ENCODE measurements at regions not wholly inside any gene's neighbourhood (a gene's known extent, or its start where the extent isn't known, plus 50 kb on each side); places are given as distances from the start of the nearest gene placed in this dataset.

DNA sequence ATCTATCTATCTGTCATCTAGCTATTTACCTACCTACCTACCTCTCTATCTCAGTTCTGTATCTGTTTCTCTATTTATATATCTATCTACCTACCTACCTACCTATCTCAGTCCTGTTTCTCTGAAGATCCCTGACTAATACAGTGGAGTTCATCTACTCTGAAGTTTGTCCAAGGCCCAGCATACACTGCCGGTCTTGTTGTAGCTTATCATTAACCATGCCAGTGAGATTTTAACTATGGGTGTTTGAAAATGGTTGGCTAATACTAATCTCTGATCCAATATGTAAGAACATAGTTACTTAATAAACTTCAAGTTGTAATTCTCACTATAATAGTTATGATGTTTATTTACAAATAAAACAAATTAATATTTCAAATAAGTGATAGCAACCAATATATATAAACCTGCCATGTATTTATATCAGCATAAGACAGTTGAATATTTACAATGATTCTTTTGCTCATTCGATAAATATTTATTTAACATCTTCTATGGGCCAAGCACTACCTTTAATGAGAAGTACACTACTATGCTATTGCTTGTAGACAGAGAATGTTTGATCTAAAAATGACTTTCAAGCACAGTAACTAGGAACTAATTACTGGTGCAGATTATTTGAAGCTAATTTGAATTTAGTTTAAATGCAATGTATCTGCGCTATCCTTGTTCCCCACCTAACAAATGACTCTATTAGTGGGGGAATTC is 242.1 kb downstream of the KLF5 start:
- TF ChIP-seq CTCF (IDR thresholded peaks at IDR 0.05; ENCODE audit: insufficient read depth, low read depth, low read length): no peak
- ChIA-PET CTCF (no interaction called here), POLR2A (no interaction called here)
- DNase-seq (ENCODE audit: low read depth): no peak
- Histone ChIP-seq H3K27me3 (ENCODE audit: control insufficient read depth, insufficient read depth, low read length) (no peaks in the 10 kb centered on the region), H3K36me3 (ENCODE audit: control insufficient read depth, insufficient read depth, low read length) (no peaks in the 10 kb centered on the region), H3K4me3 (ENCODE audit: low read depth, low read length) (no peak overlapping the region)

GRCh38 chr13:73299787-73300186 is 241.0 kb downstream of the KLF5 start:
- no peak for DNase-seq (ENCODE audit: low read depth)
- CTCF ChIA-PET: no interaction called here
- no peak for TF ChIP-seq CTCF (IDR thresholded peaks at IDR 0.05; ENCODE audit: insufficient read depth, low read depth, low read length)
- POLR2A ChIA-PET: no interaction called here
- Histone ChIP-seq H3K27me3 (ENCODE audit: control insufficient read depth, insufficient read depth, low read length) (no peaks in the 10 kb centered on the region), H3K4me3 (ENCODE audit: low read depth, low read length) (no peak overlapping the region), H3K36me3 (ENCODE audit: control insufficient read depth, insufficient read depth, low read length) (no peaks in the 10 kb centered on the region)

GRCh38 chr13:73293913-73294523 is 235.2 kb downstream of the KLF5 start:
- ChIA-PET POLR2A (no interaction called here), CTCF (interaction anchor here (1.1 kb wide), 1 partner anchor 12 kb away, joined by 4 read pairs; no protein-coding TSS in a partner anchor)
- no peaks in the 10 kb centered on the region for H3K36me3 ChIP-seq (ENCODE audit: control insufficient read depth, insufficient read depth, low read length)
- no peak for DNase-seq (ENCODE audit: low read depth)
- H3K4me3 ChIP-seq (ENCODE audit: low read depth, low read length): no peak overlapping the region
- H3K27me3 ChIP-seq (ENCODE audit: control insufficient read depth, insufficient read depth, low read length): no peaks in the 10 kb centered on the region
- no peak for TF ChIP-seq CTCF (IDR thresholded peaks at IDR 0.05; ENCODE audit: insufficient read depth, low read depth, low read length)

GRCh38 chr13:73292127-73292526 is 233.3 kb downstream of the KLF5 start:
- Histone ChIP-seq H3K4me3 (ENCODE audit: low read depth, low read length) (no peak overlapping the region), H3K27me3 (ENCODE audit: control insufficient read depth, insufficient read depth, low read length) (no peaks in the 10 kb centered on the region), H3K36me3 (ENCODE audit: control insufficient read depth, insufficient read depth, low read length) (no peaks in the 10 kb centered on the region)
- POLR2A ChIA-PET: no interaction called here
- DNase-seq (ENCODE audit: low read depth): no peak
- CTCF ChIA-PET: interaction anchor here (0.9 kb wide), 1 partner anchor 9 kb away, joined by 3 read pairs; no protein-coding TSS in a partner anchor
- no peak for TF ChIP-seq CTCF (IDR thresholded peaks at IDR 0.05; ENCODE audit: insufficient read depth, low read depth, low read length)

DNA sequence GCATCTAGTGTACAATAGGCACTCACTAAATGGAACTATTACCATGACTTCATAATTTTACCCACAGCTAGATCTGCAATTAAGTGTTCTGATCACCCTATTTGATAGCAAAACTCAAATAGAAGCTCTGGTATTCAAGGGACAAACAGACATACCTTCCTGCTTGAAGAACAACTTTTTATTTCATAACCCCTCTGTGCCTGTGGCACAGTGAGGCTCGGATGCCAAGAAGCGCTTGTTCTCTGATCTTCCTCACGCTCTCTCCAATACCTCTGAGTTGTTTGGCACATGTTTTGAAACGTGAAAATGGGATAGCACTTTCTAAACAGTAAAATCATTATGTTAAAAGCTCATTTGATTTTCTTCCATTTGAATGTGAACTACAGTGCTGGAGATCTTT is 232.0 kb downstream of the KLF5 start:
- ChIA-PET CTCF (interaction anchor here (1.1 to 1.4 kb wide), 2 partner anchors 8 to 15 kb away, joined by 4 to 6 read pairs; no protein-coding TSS in a partner anchor), POLR2A (no interaction called here)
- no peaks in the 10 kb centered on the region for H3K27me3 ChIP-seq (ENCODE audit: control insufficient read depth, insufficient read depth, low read length)
- H3K4me3 ChIP-seq (ENCODE audit: low read depth, low read length): no peak overlapping the region
- DNase-seq (ENCODE audit: low read depth): no peak
- no peaks in the 10 kb centered on the region for H3K36me3 ChIP-seq (ENCODE audit: control insufficient read depth, insufficient read depth, low read length)
- no peak for TF ChIP-seq CTCF (IDR thresholded peaks at IDR 0.05; ENCODE audit: insufficient read depth, low read depth, low read length)
